Retinal pigment epithelial cell (primary cell): ENCODE measurements at regions not wholly inside any gene's neighbourhood (a gene's known extent, or its start where the extent isn't known, plus 50 kb on each side); places are given as distances from the start of the nearest gene placed in this dataset.

Experiments used
- DNase-seq: peaks from one replicate; pipeline ENCODE4 v3.0.0-alpha.2; 2010; ENCODE audit warnings: low read depth
- H3K4me3 ChIP-seq: 2 replicates; pipeline ENCODE4 v1.5.1; 2011; ENCODE audit warnings: mild to moderate bottlenecking, low read length, control low read depth, moderate library complexity
- CTCF ChIP-seq: conservative IDR thresholded peaks from 2 replicates; pipeline ENCODE4 v1.5.1; 2011; ENCODE audit warnings: low read depth, low read length, control low read depth, inconsistent platforms

DNA sequence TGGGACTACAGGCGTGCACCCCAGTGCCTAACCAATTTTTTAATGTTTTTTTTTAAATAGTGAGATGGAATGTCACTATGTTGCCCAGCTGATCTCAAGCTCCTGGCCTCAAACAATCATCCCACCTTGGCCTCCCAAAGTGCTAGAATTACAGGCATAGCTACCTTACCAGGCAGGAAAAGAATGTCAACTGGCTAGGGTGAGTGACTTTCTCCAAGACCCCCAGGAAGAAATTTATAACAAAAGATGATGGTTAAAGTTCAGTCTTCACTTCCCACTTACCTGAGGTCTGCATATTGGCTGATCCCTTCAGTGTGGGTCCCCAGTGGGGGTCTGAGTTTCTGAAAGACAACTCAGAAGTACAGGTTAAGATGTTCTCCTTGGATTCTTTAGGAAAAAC, 893.0 kb downstream of the UQCRFS1 start:
- TF ChIP-seq CTCF, result no peak
- no peak for DNase-seq
- no peak overlapping the region for H3K4me3 ChIP-seq

DNA sequence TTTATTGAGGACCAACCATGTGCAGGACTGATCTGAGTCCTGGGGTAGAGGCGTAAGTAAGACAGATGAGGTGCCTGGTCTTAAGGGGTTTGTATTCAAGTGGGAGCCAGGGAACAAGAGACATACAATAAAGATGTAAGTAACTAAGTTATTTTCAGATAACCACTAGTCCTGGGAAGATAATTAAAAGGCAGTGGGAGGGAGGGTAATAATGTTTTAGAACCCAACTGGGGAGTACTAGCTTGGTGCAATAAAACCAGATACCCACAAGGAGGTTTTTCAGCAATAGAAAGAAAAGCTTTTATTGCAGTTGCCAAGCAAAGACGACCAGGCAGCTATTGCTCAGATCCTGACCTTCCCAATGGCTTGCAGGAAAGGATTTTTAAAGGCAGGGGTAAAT, 893.7 kb downstream of the UQCRFS1 start:
- TF ChIP-seq CTCF, result no peak
- no peak for DNase-seq

DNA sequence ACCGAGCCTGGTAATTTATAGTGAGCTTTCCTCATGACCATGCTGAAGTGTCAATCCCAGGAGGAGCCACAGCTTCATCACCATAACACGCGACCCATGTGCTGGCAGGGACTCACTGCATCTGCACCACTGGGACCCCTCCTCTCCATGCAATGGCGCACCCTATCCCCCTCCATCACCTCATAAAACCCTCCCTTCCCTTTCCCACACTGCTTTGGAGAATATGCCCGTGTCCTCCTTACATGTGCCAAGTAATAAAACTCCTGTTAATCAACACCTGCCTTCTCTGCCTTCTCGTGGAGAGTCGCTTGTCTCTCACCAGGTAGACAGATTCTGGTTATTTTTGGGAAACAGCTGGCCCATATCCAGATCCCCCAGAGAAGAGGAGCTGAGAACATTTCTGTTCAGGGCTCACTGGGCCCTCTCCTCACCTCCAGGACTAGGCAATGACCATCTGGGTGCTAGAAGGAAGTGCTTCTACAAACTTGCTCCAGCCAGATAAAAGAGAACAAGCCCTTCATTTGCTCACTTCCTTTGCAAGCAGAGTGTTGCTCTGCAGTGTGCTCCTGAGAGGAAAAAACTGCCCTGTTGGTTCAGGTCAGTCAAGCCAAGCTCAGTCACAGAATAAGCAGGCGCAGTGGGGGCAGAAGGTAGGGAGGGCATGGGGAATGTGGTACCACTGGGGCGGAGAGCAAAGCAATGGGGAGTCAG, 894.3 kb downstream of the UQCRFS1 start:
- no peak for TF ChIP-seq CTCF
- DNase-seq, result no peak
- no peak overlapping the region for H3K4me3 ChIP-seq

More for the DNA sequence above, 893.7 kb downstream of the UQCRFS1 start:
- H3K4me3 ChIP-seq, result no peak overlapping the region

DNA sequence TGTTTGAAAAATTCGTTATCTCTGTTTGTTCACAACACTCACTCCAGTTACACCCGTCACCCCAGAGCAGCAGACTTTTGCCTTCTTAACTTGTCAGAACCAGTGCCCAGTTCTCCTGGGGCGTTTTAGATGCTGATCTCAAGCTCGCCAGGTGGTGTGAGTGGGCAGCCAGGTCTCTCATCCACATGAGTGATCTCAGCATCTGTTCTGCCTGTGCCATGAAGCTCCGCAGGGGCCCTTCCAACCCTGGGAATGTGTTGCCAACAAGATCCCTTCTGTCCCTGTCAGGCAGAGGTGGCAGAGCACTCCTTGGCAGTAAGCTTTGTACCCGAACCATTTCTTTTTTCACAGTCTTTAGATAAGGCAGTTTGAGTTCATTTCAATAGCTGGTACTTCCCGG, 896.5 kb downstream of the UQCRFS1 start:
- no peak overlapping the region for H3K4me3 ChIP-seq
- TF ChIP-seq CTCF, result no peak
- no peak for DNase-seq

- DNase-seq, result no peak
- H3K4me3 ChIP-seq, result no peak overlapping the region
- TF ChIP-seq CTCF, result no peak
Observed at GRCh38 chr19:28314756-28315155, 898.2 kb downstream of the UQCRFS1 start.

DNA sequence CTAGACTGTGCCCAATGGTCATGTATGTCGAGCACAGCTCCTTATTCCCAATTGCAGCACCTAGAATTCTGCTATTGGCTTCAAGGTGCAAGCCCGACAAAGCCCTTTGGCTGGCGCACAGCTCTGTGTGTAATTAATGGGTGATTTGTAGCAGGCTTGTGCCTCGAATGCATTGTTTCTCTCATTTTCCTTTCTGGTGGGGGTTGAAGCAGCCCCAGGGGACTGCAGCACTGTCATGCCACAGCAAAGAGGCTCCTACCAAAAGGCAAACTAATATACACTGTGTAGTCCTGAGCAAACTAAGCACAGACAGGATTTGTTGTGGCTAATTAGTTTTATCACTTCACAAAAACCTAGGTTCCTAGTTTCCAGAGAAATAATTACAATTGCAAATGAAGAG, 898.7 kb downstream of the UQCRFS1 start:
- H3K4me3 ChIP-seq, result no peak overlapping the region
- no peak for TF ChIP-seq CTCF
- no peak for DNase-seq

GRCh38 chr19:28313633-28314032, 899.3 kb downstream of the UQCRFS1 start:
- no peak overlapping the region for H3K4me3 ChIP-seq
- no peak for DNase-seq
- TF ChIP-seq CTCF, result no peak
